GM18511 (cell line): ENCODE measurements at regions not wholly inside any gene's neighbourhood (a gene's known extent, or its start where the extent isn't known, plus 50 kb on each side); places are given as distances from the start of the nearest gene placed in this dataset.
"Not testable (repeated sequence)": the region's sequence is repeated elsewhere in the genome, so short reads cannot be mapped to it uniquely, and the experiment has no call there.

ENCODE experiments used
- ATAC-seq: cut with Tn5 transposase; IDR thresholded peaks from one replicate; pipeline ENCODE4 v1.9.1; 2021; ENCODE audit warnings: mild to moderate bottlenecking, moderate library complexity; ENCODE audit not compliant: unreplicated experiment

- ATAC-seq = no peak
Observed at GRCh38 chr16:79954921-79955705, 354.6 kb upstream of the MAF start.

- no peak for ATAC-seq
Observed at GRCh38 chr16:79950932-79951719, 350.6 kb upstream of the MAF start.

- no peak for ATAC-seq
Observed at GRCh38 chr16:79949417-79949816, 348.9 kb upstream of the MAF start.

- ATAC-seq = no peak
Observed at GRCh38 chr16:79947771-79948170, 347.2 kb upstream of the MAF start.

- no peak for ATAC-seq
Observed at GRCh38 chr16:79946252-79946651, 345.7 kb upstream of the MAF start.

GRCh38 chr16:79943736-79944135 lies 343.2 kb upstream of the MAF start:
- ATAC-seq = no peak

GRCh38 chr16:79938575-79938974 lies 338.0 kb upstream of the MAF start:
- ATAC-seq = no peak

GRCh38 chr16:79937671-79938070 lies 337.1 kb upstream of the MAF start:
- not testable (repeated sequence) for ATAC-seq

- no peak for ATAC-seq
Observed at GRCh38 chr16:79933603-79934002, 333.1 kb upstream of the MAF start.

- ATAC-seq = no peak
Observed at GRCh38 chr16:79932572-79932971, 332.0 kb upstream of the MAF start.

- no peak for ATAC-seq
Observed at GRCh38 chr16:79931721-79932120, 331.2 kb upstream of the MAF start.

GRCh38 chr16:79929260-79929965 lies 328.9 kb upstream of the MAF start:
- ATAC-seq = no peak

GRCh38 chr16:79928142-79928873 lies 327.8 kb upstream of the MAF start:
- no peak for ATAC-seq

- ATAC-seq = no peak
Observed at GRCh38 chr16:79926451-79927205, 326.1 kb upstream of the MAF start.

GRCh38 chr16:79923431-79923830 lies 322.9 kb upstream of the MAF start:
- ATAC-seq = no peak

- no peak for ATAC-seq
Observed at GRCh38 chr16:79920685-79921084, 320.1 kb upstream of the MAF start.

GRCh38 chr16:79918916-79919315 lies 318.4 kb upstream of the MAF start:
- no peak for ATAC-seq

GRCh38 chr16:79915761-79916160 lies 315.2 kb upstream of the MAF start:
- ATAC-seq = no peak

- no peak for ATAC-seq
Observed at GRCh38 chr16:79914961-79915720, 314.6 kb upstream of the MAF start.
